ENCODE measurements at regions not wholly inside any gene's neighbourhood (a gene's known extent, or its start where the extent isn't known, plus 50 kb on each side); places are given as distances from the start of the nearest gene placed in this dataset.
A peak's percentile ranks its signal among the peaks of the same experiment; 100 is the strongest.

- 65 to 70% methylated on average over 4 of the region's 4 CpGs for WGBS, 2 donors
- peak in 1 of 4 donors; percentile 44 for DNase-seq
- intact Hi-C loops (cut with DNase I), result loop anchor here (10.0 kb wide), 1 partner anchor 679 kb away; no protein-coding TSS in a partner anchor
Measured at GRCh38 chr12:124464062-124464461, 103.3 kb downstream of the NCOR2 start.

GRCh38 chr12:124463341-124463921, 104.0 kb downstream of the NCOR2 start:
- ATAC-seq, result peak; percentile 29
- peaks cover 4 to 7% of the 10 kb centered on the region in 2 donors for H3K36me3 ChIP-seq (replicated peaks in 1 of 2; ENCODE audit: insufficient read depth in 1 of 2, low read depth in 2 of 2)
- no peak overlapping the region for H3K4me3 ChIP-seq
- no peaks in the 10 kb centered on the region for H3K27me3 ChIP-seq
- H3K27ac ChIP-seq, result no peak overlapping the region
- peaks cover 4% of the 10 kb centered on the region for H3K4me1 ChIP-seq
- peak in 2 of 4 donors; percentile 43 to 44 for DNase-seq
- no peaks in the 10 kb centered on the region for H3K9me3 ChIP-seq
- intact Hi-C loops (cut with DNase I), result loop anchor here (10.0 kb wide), 1 partner anchor 679 kb away; no protein-coding TSS in a partner anchor
- WGBS, 2 donors, result 82 to 94% methylated on average over 10 to 23 of the region's 23 CpGs
- TF ChIP-seq CTCF (IDR thresholded peaks at IDR 0.05) (no peak), POLR2A (IDR thresholded peaks at IDR 0.05) (no peak)

More at GRCh38 chr12:124464062-124464461, 103.3 kb downstream of the NCOR2 start:
- TF ChIP-seq CTCF (IDR thresholded peaks at IDR 0.05), result no peak
- TF ChIP-seq POLR2A (IDR thresholded peaks at IDR 0.05), result no peak
- no peak for ATAC-seq
- Histone ChIP-seq H3K36me3 (replicated peaks in 1 of 2; ENCODE audit: insufficient read depth in 1 of 2, low read depth in 2 of 2) (peaks cover 4 to 7% of the 10 kb centered on the region in 2 donors), H3K27me3 (no peaks in the 10 kb centered on the region), H3K4me1 (peaks cover 4% of the 10 kb centered on the region), H3K27ac (no peak overlapping the region), H3K9me3 (no peaks in the 10 kb centered on the region), H3K4me3 (no peak overlapping the region)

- ATAC-seq (no peak), DNase-seq (no peak)
- Histone ChIP-seq H3K27ac (no peak overlapping the region), H3K9me3 (no peaks in the 10 kb centered on the region), H3K4me1 (peaks cover 4% of the 10 kb centered on the region), H3K4me3 (no peak overlapping the region), H3K27me3 (no peaks in the 10 kb centered on the region), H3K36me3 (replicated peaks in 1 of 2; ENCODE audit: insufficient read depth in 1 of 2, low read depth in 2 of 2) (peaks cover 4 to 7% of the 10 kb centered on the region in 2 donors)
- TF ChIP-seq CTCF (IDR thresholded peaks at IDR 0.05), result no peak
- TF ChIP-seq POLR2A (IDR thresholded peaks at IDR 0.05), result no peak
- 88% methylated on average over 9 of the region's 9 CpGs for WGBS, 2 donors
- intact Hi-C loops (cut with DNase I), result loop anchor here (10.0 kb wide), 1 partner anchor 678 kb away; no protein-coding TSS in a partner anchor
Measured at GRCh38 chr12:124462750-124463149, 104.7 kb downstream of the NCOR2 start.

DNA sequence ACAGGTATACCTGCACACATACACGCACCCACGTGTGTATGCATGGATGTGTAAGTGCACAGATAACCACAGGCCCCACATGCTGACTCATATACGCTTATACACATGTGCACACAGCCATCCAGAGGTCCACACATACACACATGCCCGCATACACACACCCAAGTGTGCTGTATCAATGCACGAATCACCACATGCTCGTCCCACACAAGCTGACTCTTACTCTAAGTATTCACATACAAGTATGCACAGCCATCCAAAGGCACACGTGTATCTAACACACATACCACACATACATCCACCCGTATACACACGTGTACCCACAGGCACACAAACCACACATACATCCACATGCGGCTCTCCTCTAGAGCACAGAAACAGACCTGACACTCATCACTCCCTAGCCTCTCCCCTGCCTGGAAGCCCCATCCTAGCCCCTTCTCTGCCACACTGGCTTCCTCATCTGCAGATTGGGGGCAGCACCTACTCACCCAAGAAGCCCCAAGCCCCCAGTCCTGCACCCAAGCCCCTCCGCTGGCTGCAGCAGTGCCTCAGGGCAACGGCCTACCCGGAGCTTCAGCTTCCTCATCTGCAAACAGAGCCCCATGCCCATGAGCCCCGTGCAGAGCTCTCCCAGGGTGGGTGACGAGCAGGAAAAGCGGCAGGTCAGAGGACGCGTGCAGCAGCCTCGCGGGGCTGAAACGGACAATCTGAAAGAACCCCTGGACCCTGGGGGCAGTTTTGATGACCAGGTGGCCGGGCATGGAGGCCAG, 105.4 kb downstream of the NCOR2 start:
- no peak for DNase-seq
- H3K27me3 ChIP-seq, result no peaks in the 10 kb centered on the region
- intact Hi-C loops (cut with DNase I), result loop anchor here (10.0 kb wide), 1 partner anchor 677 kb away; no protein-coding TSS in a partner anchor
- no peaks in the 10 kb centered on the region for H3K9me3 ChIP-seq
- H3K4me1 ChIP-seq, result peaks cover 4% of the 10 kb centered on the region
- H3K36me3 ChIP-seq (replicated peaks in 1 of 2; ENCODE audit: insufficient read depth in 1 of 2, low read depth in 2 of 2), result peaks cover 4 to 7% of the 10 kb centered on the region in 2 donors
- ATAC-seq, result no peak
- no peak for TF ChIP-seq CTCF (IDR thresholded peaks at IDR 0.05)
- TF ChIP-seq POLR2A (IDR thresholded peaks at IDR 0.05), result no peak
- no peak overlapping the region for H3K27ac ChIP-seq
- 90% methylated on average over 19 to 22 of the region's 22 CpGs for WGBS, 2 donors
- no peak overlapping the region for H3K4me3 ChIP-seq
